T-helper 17 cell (primary cell): ENCODE measurements at regions not wholly inside any gene's neighbourhood (a gene's known extent, or its start where the extent isn't known, plus 50 kb on each side); places are given as distances from the start of the nearest gene placed in this dataset.

Experiments used
- ATAC-seq: fragments of 150-1000 bp; cut with Tn5 transposase; 2 replicates; pipeline ENCODE4 v1.10.0; 2021; ENCODE audit warnings: mild to moderate bottlenecking, moderate library complexity
- DNase-seq, 3 donors: peaks; one replicate each; pipeline versions ENCODE4 v3.0.0 to v3.0.0-alpha.2; 2020 to 2021
- H3K9me3 ChIP-seq: one replicate; pipeline ENCODE4 v1.7.0; 2013; ENCODE audit warnings: low read length, mild to moderate bottlenecking; ENCODE audit not compliant: control insufficient read depth, poor library complexity, severe bottlenecking
- H3K27ac Mint-ChIP-seq: one replicate; pipeline ENCODE4 v1.8.0; 2022; ENCODE audit warnings: mild to moderate bottlenecking, moderate library complexity, mixed read lengths
- H3K27me3 Mint-ChIP-seq: one replicate; pipeline ENCODE4 v1.8.0; 2022; ENCODE audit warnings: mixed read lengths
- H3K36me3 Mint-ChIP-seq: one replicate; pipeline ENCODE4 v1.8.0; 2022; ENCODE audit warnings: low read depth, mixed read lengths
- H3K4me1 Mint-ChIP-seq: one replicate; pipeline ENCODE4 v1.8.0; 2022; ENCODE audit warnings: mild to moderate bottlenecking, mixed read lengths
- H3K4me3 Mint-ChIP-seq: one replicate; pipeline ENCODE4 v1.8.0; 2022; ENCODE audit warnings: mild to moderate bottlenecking, moderate library complexity, mixed read lengths

DNA sequence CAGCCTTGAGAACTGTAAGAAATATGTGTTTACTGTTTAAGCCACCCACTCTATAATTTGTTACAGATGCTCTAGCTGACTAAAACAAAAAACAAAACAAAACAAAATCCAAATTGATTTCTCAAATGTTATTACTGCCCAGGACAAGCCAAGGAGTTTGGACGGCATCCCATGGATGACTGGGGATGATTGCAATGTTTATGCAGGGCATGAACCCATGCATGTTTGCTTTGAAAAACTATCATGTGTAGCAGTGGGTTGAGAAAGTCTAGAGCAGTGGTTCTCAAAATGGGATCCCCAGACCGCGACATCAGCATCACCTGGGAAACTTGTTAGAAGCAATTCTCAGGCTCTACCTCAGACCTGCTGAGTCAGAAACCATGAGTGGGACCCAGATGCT, 223.2 kb upstream of the PSMD7 start:
- no peaks in the 10 kb centered on the region for H3K36me3 Mint-ChIP-seq
- no peaks in the 10 kb centered on the region for H3K9me3 ChIP-seq
- H3K4me1 Mint-ChIP-seq = no peaks in the 10 kb centered on the region
- DNase-seq (no peak), ATAC-seq (no peak)
- H3K4me3 Mint-ChIP-seq = no peak overlapping the region
- H3K27me3 Mint-ChIP-seq = no peaks in the 10 kb centered on the region
- H3K27ac Mint-ChIP-seq = no peak overlapping the region

DNA sequence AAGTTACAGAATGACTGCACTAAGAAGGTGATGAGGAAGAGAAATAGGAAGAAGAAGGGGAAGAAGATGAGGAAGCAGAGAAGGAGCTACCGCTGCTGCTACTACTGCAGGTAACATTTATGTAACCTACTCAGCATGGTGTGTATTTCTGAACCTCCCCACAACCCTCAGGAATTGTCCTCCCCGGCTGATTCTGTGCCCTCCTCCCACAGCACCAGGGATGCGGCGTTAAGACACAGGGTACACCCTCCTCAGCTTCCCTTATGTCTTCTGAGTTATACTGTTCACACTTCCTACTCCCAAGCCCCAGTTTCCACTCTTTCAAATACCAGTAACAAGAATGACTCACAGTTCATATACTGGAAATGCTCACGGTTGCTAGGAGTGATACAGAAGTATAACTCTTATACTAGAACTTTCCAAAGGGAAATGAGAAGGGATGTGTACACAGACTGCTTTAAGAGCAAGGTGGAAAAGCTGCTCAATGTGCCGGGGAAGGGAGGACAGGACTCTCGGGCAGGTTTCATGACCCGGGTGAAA, 224.5 kb upstream of the PSMD7 start:
- no peak for ATAC-seq
- H3K36me3 Mint-ChIP-seq = no peaks in the 10 kb centered on the region
- no peaks in the 10 kb centered on the region for H3K4me1 Mint-ChIP-seq
- H3K4me3 Mint-ChIP-seq = no peak overlapping the region
- no peak overlapping the region for H3K27ac Mint-ChIP-seq
- H3K27me3 Mint-ChIP-seq = no peaks in the 10 kb centered on the region
- no peaks in the 10 kb centered on the region for H3K9me3 ChIP-seq
- DNase-seq = no peak

DNA sequence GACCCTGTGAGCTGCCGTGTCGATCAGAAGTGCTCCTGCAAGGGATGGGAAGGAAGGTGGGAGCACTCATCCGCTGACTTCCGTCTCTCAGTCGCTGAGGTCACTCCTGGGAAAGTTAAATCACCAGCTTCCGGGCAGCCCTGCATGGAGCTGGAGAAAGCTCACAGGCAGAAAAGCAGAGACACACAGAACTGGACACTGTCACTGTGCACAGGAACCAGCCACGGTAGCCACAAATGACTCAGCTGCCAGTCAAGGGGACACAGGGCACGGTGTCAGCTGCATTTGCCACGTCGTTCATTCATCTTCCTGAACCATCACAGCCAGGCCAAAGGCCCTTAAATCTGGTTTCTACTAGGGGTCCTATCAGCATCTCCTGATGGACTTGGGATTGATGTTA, 226.4 kb upstream of the PSMD7 start:
- peaks cover 2% of the 10 kb centered on the region for H3K36me3 Mint-ChIP-seq
- H3K27me3 Mint-ChIP-seq = peaks cover 11% of the 10 kb centered on the region
- H3K4me1 Mint-ChIP-seq = no peaks in the 10 kb centered on the region
- no peak overlapping the region for H3K27ac Mint-ChIP-seq
- no peak for DNase-seq
- H3K9me3 ChIP-seq = no peaks in the 10 kb centered on the region
- no peak for ATAC-seq
- H3K4me3 Mint-ChIP-seq = no peak overlapping the region

DNA sequence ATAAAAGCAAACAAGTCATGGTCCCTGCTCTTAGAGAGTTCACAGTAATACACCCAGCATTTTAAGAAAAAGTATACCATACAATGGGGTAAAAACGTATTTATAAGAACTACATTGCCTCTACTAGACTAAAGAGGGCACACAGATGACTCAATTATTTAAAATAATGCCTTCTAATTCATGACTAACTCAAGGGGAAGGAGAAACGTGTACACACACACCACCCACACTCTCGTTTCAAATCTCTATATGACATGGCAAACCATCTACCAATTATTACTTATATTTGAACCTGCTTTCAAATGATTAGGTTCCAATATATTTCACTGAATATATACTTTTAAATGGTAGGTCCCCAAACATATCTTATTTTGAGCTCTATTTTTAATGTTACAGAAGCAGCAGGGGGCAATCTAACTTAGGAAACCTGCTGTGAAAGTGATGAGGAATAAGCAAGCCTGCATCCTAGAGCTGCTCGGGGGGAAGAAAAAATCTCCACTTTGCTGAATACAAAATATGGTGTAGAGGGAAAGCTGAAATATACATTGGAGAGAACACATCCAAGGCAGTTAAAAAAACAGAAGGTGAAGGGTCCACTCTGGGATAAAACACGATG, 232.4 kb upstream of the PSMD7 start:
- Mint-ChIP-seq H3K4me1 (no peaks in the 10 kb centered on the region), H3K4me3 (no peak overlapping the region), H3K36me3 (peaks cover 2% of the 10 kb centered on the region), H3K27me3 (peaks cover 18% of the 10 kb centered on the region), H3K27ac (no peak overlapping the region)
- H3K9me3 ChIP-seq = no peaks in the 10 kb centered on the region
- DNase-seq (no peak), ATAC-seq (no peak)

DNA sequence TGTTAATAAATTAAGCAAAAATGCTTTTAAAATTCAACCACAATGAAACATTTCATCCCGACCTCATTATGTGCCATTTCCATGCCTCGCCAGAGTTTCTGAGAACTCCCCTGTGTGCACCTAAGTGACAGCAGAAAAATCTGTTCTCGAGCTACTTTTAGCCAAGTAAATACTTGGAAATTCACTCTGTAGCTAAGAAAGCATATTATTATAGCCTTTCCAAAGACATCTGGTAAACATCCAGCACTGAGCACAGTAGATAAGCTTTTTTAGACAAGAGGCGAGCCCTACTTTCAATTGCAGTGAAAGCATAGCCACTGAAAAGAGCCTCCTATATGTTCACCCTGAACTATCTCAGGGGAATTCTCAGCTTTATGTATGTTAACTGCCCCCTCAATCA, 242.8 kb upstream of the PSMD7 start:
- ATAC-seq (no peak), DNase-seq (no peak)
- H3K9me3 ChIP-seq = no peaks in the 10 kb centered on the region
- no peak overlapping the region for H3K4me3 Mint-ChIP-seq
- no peaks in the 10 kb centered on the region for H3K4me1 Mint-ChIP-seq
- no peaks in the 10 kb centered on the region for H3K36me3 Mint-ChIP-seq
- no peaks in the 10 kb centered on the region for H3K27me3 Mint-ChIP-seq
- no peak overlapping the region for H3K27ac Mint-ChIP-seq

DNA sequence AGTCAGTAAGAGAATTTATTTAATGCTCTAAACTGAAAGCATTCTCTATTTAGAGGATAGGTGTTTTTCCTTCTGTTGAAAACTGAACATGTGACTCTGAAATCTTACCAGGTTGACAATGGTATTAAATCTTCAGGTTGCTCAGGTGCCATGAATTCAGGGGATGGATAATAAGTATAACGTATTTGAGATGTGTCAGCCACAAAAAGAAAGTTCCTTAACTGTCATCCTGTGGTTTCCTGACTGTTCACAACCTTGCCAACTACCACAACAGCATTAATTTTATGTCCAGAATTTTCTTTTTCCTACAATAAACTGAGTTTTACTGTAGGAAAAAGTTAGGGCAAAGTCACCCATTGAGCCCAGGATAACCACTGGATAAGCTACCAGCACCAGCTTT, 243.3 kb upstream of the PSMD7 start:
- Mint-ChIP-seq H3K27me3 (no peaks in the 10 kb centered on the region), H3K27ac (no peak overlapping the region), H3K36me3 (no peaks in the 10 kb centered on the region), H3K4me1 (no peaks in the 10 kb centered on the region), H3K4me3 (no peak overlapping the region)
- ATAC-seq (no peak), DNase-seq (no peak)
- H3K9me3 ChIP-seq = no peaks in the 10 kb centered on the region

DNA sequence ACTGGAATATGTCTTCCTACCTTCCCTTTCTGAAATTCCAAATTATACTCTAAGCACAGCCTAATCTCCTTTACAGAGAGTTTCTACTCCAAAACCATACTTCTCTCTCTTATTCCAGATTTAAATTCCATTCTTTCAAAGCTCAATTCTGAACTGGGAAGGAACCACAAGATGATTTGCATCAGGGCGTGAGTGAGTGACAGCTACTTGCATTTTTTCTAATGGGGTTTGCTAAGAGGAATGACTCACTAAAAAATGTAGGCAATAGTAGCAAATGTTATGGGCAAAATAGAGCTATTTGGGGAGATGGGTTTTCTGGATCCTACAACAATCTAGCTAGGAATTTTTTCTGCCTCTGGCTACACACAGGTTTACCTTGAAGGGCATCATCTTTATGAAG, 244.6 kb upstream of the PSMD7 start:
- Mint-ChIP-seq H3K4me1 (no peaks in the 10 kb centered on the region), H3K27me3 (no peaks in the 10 kb centered on the region), H3K4me3 (no peak overlapping the region), H3K27ac (no peak overlapping the region), H3K36me3 (no peaks in the 10 kb centered on the region)
- no peak for DNase-seq
- no peak for ATAC-seq
- H3K9me3 ChIP-seq = no peaks in the 10 kb centered on the region

DNA sequence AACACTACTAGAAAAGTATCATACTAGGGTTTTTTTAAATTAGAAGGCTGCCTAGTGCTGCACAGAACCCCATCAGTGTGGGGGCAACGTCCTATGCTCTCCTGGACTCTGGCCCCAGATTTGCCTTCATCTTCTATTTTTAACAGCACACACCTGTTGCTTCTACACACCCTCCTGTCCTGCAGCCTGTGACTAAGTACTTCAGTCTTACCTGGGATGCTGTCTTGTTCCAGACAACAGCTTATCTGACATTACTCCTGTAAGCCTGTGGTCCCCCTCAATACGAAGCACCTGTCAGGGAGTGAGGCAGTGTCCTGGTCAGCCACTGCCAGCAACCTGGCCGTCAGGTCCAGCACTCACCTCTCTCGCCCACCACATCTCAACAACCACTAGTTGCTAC, 247.6 kb upstream of the PSMD7 start:
- ATAC-seq = no peak
- Mint-ChIP-seq H3K4me1 (no peaks in the 10 kb centered on the region), H3K4me3 (no peak overlapping the region)

DNA sequence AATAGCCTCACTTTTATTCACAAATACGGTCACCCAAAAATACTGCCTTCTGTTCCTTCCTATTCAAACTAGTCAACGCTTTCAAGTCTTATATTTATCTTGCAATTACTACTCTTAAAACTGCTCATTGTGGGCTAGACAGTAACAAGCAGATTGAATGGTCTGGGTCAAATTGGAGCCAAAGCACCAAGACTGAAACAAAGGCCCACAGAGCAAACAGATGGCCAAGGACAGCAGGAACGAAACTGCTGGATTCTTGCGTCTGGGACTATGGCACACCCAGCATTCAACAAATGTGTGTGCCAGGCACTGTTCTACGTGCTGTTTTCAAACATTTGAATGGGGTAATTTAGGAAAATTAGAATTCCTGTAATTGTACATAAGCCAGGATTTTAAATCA, 250.1 kb upstream of the PSMD7 start:
- no peak overlapping the region for H3K27ac Mint-ChIP-seq
- H3K9me3 ChIP-seq = no peaks in the 10 kb centered on the region
- no peaks in the 10 kb centered on the region for H3K4me1 Mint-ChIP-seq
- ATAC-seq (no peak), DNase-seq (no peak)
- H3K36me3 Mint-ChIP-seq = no peaks in the 10 kb centered on the region
- no peaks in the 10 kb centered on the region for H3K27me3 Mint-ChIP-seq
- no peak overlapping the region for H3K4me3 Mint-ChIP-seq

More for the DNA sequence above, 247.6 kb upstream of the PSMD7 start:
- H3K9me3 ChIP-seq = no peaks in the 10 kb centered on the region
- no peak for DNase-seq
- Mint-ChIP-seq H3K36me3 (no peaks in the 10 kb centered on the region), H3K27ac (no peak overlapping the region), H3K27me3 (no peaks in the 10 kb centered on the region)

DNA sequence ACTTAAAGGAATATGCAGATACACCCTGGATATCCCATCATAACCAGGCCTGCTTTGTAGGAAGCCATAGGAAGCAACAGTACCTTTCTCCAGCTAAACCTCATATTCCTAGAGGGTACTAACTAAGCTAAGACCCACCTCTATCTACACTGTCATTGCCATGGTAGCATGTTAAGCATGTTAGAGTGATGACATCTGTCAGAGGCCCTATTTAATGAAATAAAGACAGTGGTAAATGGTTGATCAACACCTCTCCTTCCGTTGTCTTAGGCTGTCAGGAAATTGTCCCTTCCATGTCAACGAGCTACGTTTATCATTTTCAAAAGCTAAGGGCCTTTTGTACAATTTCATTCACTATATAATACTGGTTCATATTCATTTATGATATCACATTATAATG, 251.1 kb upstream of the PSMD7 start:
- no peaks in the 10 kb centered on the region for H3K4me1 Mint-ChIP-seq
- no peak overlapping the region for H3K4me3 Mint-ChIP-seq
- no peaks in the 10 kb centered on the region for H3K36me3 Mint-ChIP-seq
- H3K27ac Mint-ChIP-seq = no peak overlapping the region
- no peaks in the 10 kb centered on the region for H3K9me3 ChIP-seq
- H3K27me3 Mint-ChIP-seq = no peaks in the 10 kb centered on the region
- DNase-seq (no peak), ATAC-seq (no peak)

DNA sequence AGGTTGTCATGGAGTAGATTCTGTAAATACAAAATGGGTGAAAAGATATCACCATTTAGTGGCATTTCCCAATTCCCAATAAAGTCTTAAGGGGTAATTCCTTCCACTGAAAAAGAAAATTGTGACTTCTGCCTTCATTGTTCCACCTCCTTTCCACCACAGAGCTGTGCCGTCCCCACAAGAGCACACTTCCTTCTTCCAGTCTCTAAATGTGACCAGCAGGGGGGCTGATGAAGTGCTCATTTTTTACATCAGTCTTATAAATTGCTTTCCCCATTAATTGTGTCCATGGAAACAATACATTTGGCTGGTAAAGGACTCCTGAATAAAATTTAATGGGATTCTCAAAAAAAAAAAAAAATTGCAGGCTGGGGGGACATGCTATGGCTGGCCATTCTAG, 260.8 kb upstream of the PSMD7 start:
- H3K27me3 Mint-ChIP-seq = peaks cover 20% of the 10 kb centered on the region

DNA sequence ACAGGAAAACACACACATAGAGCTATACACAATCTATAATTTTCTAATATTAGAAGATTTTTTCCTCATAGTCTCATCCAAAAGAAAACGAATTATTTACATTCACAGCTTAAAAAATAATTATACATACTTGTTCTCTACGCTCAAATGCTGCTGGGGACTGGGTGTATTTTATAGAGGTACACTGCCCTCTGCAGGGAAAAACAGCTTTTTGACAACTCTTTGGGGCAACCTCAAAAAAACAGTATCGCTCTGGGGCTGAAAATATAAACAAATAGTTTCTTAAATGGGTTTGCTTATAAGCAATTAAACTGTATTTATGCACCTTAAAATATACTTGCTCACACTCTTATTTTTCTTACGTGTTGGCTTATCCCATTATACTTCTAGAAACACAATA, 261.8 kb upstream of the PSMD7 start:
- H3K36me3 Mint-ChIP-seq = no peaks in the 10 kb centered on the region
- no peak for DNase-seq

More for the DNA sequence above, 260.8 kb upstream of the PSMD7 start:
- H3K36me3 Mint-ChIP-seq = no peaks in the 10 kb centered on the region
- no peak overlapping the region for H3K4me3 Mint-ChIP-seq
- no peaks in the 10 kb centered on the region for H3K9me3 ChIP-seq
- DNase-seq (no peak), ATAC-seq (no peak)
- no peak overlapping the region for H3K27ac Mint-ChIP-seq
- H3K4me1 Mint-ChIP-seq = no peaks in the 10 kb centered on the region

DNA sequence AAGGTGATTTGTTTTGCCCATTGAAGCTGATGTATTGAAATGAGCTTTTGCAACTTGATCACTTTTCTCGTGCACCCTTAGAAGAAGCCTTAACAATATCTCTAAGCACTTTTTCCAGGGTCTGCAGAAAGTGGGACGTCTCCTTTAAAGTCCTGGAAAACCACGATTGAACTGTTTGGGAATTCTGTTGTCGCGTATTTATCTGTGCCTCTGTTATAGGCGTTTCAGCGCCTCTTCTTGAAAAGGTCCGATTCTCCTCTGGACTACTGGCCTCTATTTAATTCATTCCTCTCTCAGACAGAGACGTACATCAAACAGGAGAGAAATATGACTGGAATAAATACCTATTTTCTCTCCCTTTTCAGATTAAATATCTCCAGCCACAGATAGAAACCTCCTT, 262.4 kb upstream of the PSMD7 start:
- H3K9me3 ChIP-seq = no peaks in the 10 kb centered on the region
- no peak for DNase-seq
- Mint-ChIP-seq H3K4me3 (no peak overlapping the region), H3K4me1 (no peaks in the 10 kb centered on the region), H3K27ac (no peak overlapping the region), H3K36me3 (no peaks in the 10 kb centered on the region), H3K27me3 (peaks cover 20% of the 10 kb centered on the region)
- no peak for ATAC-seq

More for the DNA sequence above, 261.8 kb upstream of the PSMD7 start:
- no peak for ATAC-seq
- Mint-ChIP-seq H3K27ac (no peak overlapping the region), H3K27me3 (peaks cover 20% of the 10 kb centered on the region), H3K4me3 (no peak overlapping the region), H3K4me1 (no peaks in the 10 kb centered on the region)
- no peaks in the 10 kb centered on the region for H3K9me3 ChIP-seq

DNA sequence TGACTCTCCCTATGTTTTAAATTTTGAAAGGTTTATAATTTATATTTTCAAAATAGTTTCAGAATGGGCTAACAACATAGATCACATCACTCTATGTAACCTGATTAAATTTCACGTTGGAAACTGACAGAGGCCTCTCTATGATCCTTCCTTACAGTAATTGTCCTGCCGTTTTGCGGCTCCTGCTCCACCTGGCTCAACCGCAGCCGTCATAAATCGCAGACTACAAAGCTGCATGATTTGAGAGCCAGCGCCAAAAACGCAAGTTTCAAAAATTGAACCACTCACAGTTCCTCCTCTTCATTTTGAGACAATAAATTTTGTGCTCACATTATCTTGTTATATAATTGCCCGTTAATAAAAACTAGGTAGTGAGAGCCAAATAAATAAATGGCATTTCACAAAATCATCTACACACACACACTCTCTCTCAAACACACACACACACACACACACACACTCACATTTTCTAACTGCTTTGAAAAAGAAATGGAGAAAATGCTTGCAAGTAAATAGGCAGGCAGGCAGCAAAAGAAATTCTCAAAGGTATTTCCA, 263.1 kb upstream of the PSMD7 start:
- ATAC-seq (no peak), DNase-seq (no peak)
- Mint-ChIP-seq H3K4me1 (no peaks in the 10 kb centered on the region), H3K27ac (no peak overlapping the region), H3K27me3 (peaks cover 20% of the 10 kb centered on the region), H3K4me3 (no peak overlapping the region), H3K36me3 (no peaks in the 10 kb centered on the region)
- no peaks in the 10 kb centered on the region for H3K9me3 ChIP-seq
